ENCODE measurements at regions not wholly inside any gene's neighbourhood (a gene's known extent, or its start where the extent isn't known, plus 50 kb on each side); places are given as distances from the start of the nearest gene placed in this dataset.

DNA sequence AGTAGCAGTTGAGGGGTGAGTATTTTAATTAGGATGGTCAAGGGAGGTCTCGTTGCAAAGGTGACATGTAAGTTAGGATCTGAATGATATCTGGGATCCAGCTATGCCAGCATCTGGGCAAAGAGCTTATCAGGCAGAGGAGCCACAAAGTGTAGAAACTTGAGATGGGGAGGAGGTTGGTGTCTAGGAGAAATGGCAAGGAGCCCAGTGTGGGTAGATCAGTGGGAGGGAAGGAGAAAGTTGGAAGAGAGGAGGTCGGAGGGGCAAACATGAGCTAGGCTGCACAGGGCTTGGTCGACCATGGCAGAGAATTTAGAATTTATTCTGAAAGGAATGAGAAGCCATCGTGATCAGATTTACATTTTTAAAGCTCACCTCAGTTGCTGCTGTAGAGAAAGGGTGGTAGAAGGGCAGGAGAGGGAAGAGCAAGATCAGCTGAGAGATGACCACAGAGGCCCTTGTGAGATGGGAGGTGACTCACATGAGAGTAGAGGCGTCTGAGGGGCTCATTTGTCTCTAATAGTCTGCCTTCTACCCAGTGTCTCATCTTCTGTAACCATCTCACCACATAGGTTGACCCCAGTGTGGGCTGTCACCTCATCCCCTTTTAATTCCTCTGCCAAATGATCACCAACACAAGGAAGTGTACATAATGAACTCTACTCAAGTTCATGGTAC is 170.0 kb downstream of the ETAA1 start (continued):
- TF ChIP-seq, protein P1, sequence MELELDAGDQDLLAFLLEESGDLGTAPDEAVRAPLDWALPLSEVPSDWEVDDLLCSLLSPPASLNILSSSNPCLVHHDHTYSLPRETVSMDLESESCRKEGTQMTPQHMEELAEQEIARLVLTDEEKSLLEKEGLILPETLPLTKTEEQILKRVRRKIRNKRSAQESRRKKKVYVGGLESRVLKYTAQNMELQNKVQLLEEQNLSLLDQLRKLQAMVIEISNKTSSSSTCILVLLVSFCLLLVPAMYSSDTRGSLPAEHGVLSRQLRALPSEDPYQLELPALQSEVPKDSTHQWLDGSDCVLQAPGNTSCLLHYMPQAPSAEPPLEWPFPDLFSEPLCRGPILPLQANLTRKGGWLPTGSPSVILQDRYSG (CRISPR knock-in tag; IDR thresholded peaks at IDR 0.05), result no peak
- TF ChIP-seq ZFP82 (CRISPR knock-in tag; IDR thresholded peaks at IDR 0.05; ENCODE audit: borderline replicate concordance), result no peak

DNA sequence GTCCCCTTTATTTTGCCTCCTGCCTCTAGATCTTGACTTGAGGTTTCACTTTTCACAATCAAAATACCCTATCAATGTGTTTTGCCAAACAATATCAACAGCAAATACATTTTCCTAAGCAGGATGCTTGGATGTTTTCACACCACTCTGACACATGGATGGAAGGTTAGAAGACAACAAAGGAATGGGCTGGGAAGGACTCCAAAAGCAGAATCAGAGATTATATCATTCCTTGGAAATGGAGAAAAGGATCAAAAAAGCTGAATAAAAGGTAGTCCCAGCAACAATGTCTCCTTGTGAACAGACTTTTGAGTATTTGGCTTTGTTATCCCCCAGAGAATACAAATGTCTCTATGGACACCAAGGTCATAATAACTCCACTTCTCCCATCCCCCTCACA is 170.8 kb downstream of the ETAA1 start:
- in situ Hi-C loops (cut with HindIII; ENCODE audit: extremely low pct_ligation_motif_present, low pct_unique_long_range_greater_than_20kb) (no loop called here), intact Hi-C loops (cut with micrococcal nuclease; ENCODE audit: unreplicated experiment) (no loop called here)
- Histone ChIP-seq H3K9ac (ENCODE audit: insufficient read depth, low read depth, low read length) (no peak overlapping the region), H3K9me3 (ENCODE audit: low read length) (peaks cover 69% of the 10 kb centered on the region), H3K27me3 (ENCODE audit: control insufficient read depth in 1 of 2, insufficient read depth in 2 of 2, low read length in 2 of 2) (no peaks in the 10 kb centered on the region), H3K4me3 (replicated peaks in 1 of 3; ENCODE audit: insufficient read depth in 1 of 3, low read depth in 2 of 3, low read length in 3 of 3) (no peak overlapping the region), H3K4me1 (ENCODE audit: insufficient read depth, low read length) (no peaks in the 10 kb centered on the region), H3K4me2 (ENCODE audit: low read depth, low read length) (no peak overlapping the region), H4K20me1 (ENCODE audit: insufficient read depth, low read length) (no peaks in the 10 kb centered on the region), H3K36me3 (replicated peaks in 1 of 2; ENCODE audit: control insufficient read depth in 1 of 2, insufficient read depth in 2 of 2, low read length in 2 of 2) (no peaks in the 10 kb centered on the region), H3K27ac (ENCODE audit: extremely low read length, insufficient read depth, low read length) (no peak overlapping the region), H3K79me2 (ENCODE audit: insufficient read depth, low read length) (no peaks in the 10 kb centered on the region), H2AFZ (ENCODE audit: low read length) (no peak overlapping the region)
- ChIA-PET CTCF (ENCODE audit: low intra/inter-chr PET ratio, low total read pairs) (no interaction called here), POLR2A (no interaction called here)
- no TSS peak for BruUV-seq (replicated peaks)
- ATAC-seq (no peak), DNase-seq (ENCODE audit: low spot score) (no peak), FAIRE-seq (no peak)
- TF ChIP-seq CENPT (CRISPR knock-in tag; IDR thresholded peaks at IDR 0.05; ENCODE audit: low read depth) (no peak), SAFB2 (CRISPR knock-in tag; IDR thresholded peaks at IDR 0.05; ENCODE audit: borderline replicate concordance, low read depth) (no peak), EEA1 (CRISPR knock-in tag; IDR thresholded peaks at IDR 0.05; ENCODE audit: borderline replicate concordance) (no peak), RFX3 (CRISPR knock-in tag; IDR thresholded peaks at IDR 0.05) (no peak), POLR2AphosphoS5 (IDR thresholded peaks at IDR 0.05; ENCODE audit: low read depth, low read length) (no peak), ZNF598 (CRISPR knock-in tag; IDR thresholded peaks at IDR 0.05; ENCODE audit: borderline replicate concordance) (no peak)
- TF ChIP-seq, protein P2, sequence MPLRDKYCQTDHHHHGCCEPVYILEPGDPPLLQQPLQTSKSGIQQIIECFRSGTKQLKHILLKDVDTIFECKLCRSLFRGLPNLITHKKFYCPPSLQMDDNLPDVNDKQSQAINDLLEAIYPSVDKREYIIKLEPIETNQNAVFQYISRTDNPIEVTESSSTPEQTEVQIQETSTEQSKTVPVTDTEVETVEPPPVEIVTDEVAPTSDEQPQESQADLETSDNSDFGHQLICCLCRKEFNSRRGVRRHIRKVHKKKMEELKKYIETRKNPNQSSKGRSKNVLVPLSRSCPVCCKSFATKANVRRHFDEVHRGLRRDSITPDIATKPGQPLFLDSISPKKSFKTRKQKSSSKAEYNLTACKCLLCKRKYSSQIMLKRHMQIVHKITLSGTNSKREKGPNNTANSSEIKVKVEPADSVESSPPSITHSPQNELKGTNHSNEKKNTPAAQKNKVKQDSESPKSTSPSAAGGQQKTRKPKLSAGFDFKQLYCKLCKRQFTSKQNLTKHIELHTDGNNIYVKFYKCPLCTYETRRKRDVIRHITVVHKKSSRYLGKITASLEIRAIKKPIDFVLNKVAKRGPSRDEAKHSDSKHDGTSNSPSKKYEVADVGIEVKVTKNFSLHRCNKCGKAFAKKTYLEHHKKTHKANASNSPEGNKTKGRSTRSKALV (CRISPR knock-in tag; IDR thresholded peaks at IDR 0.05), result no peak
- TF ChIP-seq, protein P3, sequence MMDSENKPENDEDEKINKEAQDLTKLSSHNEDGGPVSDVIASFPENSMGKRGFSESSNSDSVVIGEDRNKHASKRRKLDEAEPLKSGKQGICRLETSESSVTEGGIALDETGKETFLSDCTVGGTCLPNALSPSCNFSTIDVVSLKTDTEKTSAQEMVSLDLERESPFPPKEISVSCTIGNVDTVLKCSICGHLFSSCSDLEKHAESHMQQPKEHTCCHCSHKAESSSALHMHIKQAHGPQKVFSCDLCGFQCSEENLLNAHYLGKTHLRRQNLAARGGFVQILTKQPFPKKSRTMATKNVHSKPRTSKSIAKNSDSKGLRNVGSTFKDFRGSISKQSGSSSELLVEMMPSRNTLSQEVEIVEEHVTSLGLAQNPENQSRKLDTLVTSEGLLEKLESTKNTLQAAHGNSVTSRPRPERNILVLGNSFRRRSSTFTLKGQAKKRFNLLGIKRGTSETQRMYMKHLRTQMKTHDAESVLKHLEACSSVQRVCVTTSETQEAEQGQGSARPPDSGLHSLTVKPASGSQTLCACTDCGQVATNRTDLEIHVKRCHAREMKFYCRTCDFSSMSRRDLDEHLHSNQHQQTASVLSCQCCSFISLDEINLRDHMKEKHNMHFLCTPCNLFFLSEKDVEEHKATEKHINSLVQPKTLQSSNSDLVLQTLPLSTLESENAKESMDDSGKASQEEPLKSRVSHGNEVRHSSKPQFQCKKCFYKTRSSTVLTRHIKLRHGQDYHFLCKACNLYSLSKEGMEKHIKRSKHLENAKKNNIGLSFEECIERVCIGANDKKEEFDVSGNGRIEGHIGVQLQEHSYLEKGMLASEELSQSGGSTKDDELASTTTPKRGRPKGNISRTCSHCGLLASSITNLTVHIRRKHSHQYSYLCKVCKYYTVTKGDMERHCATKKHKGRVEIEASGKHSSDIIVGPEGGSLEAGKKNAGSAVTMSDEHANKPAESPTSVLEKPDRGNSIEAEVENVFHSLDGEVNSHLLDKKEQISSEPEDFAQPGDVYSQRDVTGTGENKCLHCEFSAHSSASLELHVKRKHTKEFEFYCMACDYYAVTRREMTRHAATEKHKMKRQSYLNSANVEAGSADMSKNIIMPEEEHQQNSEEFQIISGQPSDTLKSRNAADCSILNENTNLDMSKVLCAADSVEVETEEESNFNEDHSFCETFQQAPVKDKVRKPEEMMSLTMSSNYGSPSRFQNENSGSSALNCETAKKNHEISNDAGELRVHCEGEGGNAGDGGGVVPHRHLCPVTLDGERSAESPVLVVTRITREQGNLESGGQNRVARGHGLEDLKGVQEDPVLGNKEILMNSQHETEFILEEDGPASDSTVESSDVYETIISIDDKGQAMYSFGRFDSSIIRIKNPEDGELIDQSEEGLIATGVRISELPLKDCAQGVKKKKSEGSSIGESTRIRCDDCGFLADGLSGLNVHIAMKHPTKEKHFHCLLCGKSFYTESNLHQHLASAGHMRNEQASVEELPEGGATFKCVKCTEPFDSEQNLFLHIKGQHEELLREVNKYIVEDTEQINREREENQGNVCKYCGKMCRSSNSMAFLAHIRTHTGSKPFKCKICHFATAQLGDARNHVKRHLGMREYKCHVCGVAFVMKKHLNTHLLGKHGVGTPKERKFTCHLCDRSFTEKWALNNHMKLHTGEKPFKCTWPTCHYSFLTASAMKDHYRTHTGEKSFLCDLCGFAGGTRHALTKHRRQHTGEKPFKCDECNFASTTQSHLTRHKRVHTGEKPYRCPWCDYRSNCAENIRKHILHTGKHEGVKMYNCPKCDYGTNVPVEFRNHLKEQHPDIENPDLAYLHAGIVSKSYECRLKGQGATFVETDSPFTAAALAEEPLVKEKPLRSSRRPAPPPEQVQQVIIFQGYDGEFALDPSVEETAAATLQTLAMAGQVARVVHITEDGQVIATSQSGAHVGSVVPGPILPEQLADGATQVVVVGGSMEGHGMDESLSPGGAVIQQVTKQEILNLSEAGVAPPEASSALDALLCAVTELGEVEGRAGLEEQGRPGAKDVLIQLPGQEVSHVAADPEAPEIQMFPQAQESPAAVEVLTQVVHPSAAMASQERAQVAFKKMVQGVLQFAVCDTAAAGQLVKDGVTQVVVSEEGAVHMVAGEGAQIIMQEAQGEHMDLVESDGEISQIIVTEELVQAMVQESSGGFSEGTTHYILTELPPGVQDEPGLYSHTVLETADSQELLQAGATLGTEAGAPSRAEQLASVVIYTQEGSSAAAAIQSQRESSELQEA (CRISPR knock-in tag; IDR thresholded peaks at IDR 0.05; ENCODE audit: not compliant biosample characterization), result no peak
- TF ChIP-seq, protein P4, sequence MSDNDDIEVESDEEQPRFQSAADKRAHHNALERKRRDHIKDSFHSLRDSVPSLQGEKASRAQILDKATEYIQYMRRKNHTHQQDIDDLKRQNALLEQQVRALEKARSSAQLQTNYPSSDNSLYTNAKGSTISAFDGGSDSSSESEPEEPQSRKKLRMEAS (IDR thresholded peaks at IDR 0.05), result no peak
